PC-9 (cell line): ENCODE measurements at regions not wholly inside any gene's neighbourhood (a gene's known extent, or its start where the extent isn't known, plus 50 kb on each side); places are given as distances from the start of the nearest gene placed in this dataset.

Source experiments
- BruUV-seq: library from RNA; stranded (reverse); fragments of 400-500 nt; replicated peaks from 2 replicates; lab custom pipeline; 2021; lab: Mats Ljungman, UMichigan
- CTCF ChIA-PET: fragments of 300-600 bp; sonication (Branson Sonifier 250); formaldehyde crosslinking; loops from one replicate; lab custom pipeline; 2022; ENCODE audit warnings: antibody characterized with exemption; lab: Charles Lee
- POLR2A ChIA-PET: fragments of 300-600 bp; sonication (Branson Sonifier 250); formaldehyde crosslinking; loops from one replicate; lab custom pipeline; 2022; ENCODE audit warnings: antibody characterized with exemption; ENCODE audit not compliant: unreplicated experiment; lab: Charles Lee
- DNase-seq, 2 experiments: peaks; one replicate each; pipeline versions ENCODE4 v3.0.0 to v3.0.0-alpha.2; 2015 to 2022; ENCODE audit warnings: mixed read lengths in 1 of 2
- H2AFZ ChIP-seq: fragments of 200-600 bp; sonication (generic); 2 replicates; pipeline ENCODE4 v1.8.1; 2017; ENCODE audit warnings: antibody characterized with exemption
- H3F3A ChIP-seq: fragments of 200-600 bp; sonication (generic); 2 replicates; pipeline ENCODE4 v1.8.1; 2017; ENCODE audit warnings: antibody characterized with exemption, mild to moderate bottlenecking, low read depth; ENCODE audit not compliant: insufficient read depth
- H3K27ac ChIP-seq: fragments of 200-600 bp; sonication (generic); 2 replicates; pipeline ENCODE4 v1.6.1; 2016; ENCODE audit warnings: mixed run types
- H3K27me3 ChIP-seq: fragments of 200-600 bp; sonication (generic); 2 replicates; pipeline ENCODE4 v1.6.1; 2016; ENCODE audit warnings: low read depth, mixed run types; ENCODE audit not compliant: insufficient read depth
- H3K36me3 ChIP-seq: fragments of 200-600 bp; sonication (generic); 2 replicates; pipeline ENCODE4 v1.6.1; 2016; ENCODE audit warnings: low read depth, mixed run types
- H3K4me1 ChIP-seq: fragments of 200-600 bp; sonication (generic); replicated peaks from 2 replicates; pipeline ENCODE4 v1.6.1; 2016; ENCODE audit warnings: mixed run types; ENCODE audit not compliant: insufficient read depth
- H3K4me2 ChIP-seq: fragments of 200-600 bp; sonication (generic); 2 replicates; pipeline ENCODE4 v1.6.1; 2017; ENCODE audit warnings: mixed run types
- H3K4me3 ChIP-seq: fragments of 200-600 bp; sonication (generic); 2 replicates; pipeline ENCODE4 v1.6.1; 2016; ENCODE audit warnings: mixed run types
- H3K79me2 ChIP-seq: fragments of 200-600 bp; sonication (generic); 2 replicates; pipeline ENCODE4 v1.6.1; 2017; ENCODE audit warnings: low read depth, mixed run types
- H3K9me2 ChIP-seq: fragments of 200-600 bp; sonication (generic); 2 replicates; pipeline ENCODE4 v1.8.1; 2017; ENCODE audit warnings: mild to moderate bottlenecking; ENCODE audit not compliant: insufficient read depth
- H3K9me3 ChIP-seq: fragments of 200-600 bp; sonication (generic); 2 replicates; pipeline ENCODE4 v1.8.1; 2016; ENCODE audit warnings: low read depth; ENCODE audit not compliant: insufficient read depth
- H4K20me1 ChIP-seq: fragments of 200-600 bp; sonication (generic); 2 replicates; pipeline ENCODE4 v1.8.1; 2017; ENCODE audit not compliant: insufficient read depth
- EZH2 ChIP-seq: fragments of 200-600 bp; sonication (generic); IDR thresholded peaks from 2 replicates; pipeline ENCODE4 v1.8.0; 2017; ENCODE audit warnings: antibody characterized with exemption, low read depth
- intact Hi-C: fragments of 100-400 bp; cut with micrococcal nuclease; formaldehyde crosslinking; loops from one replicate; pipeline ENCODE4 v1.10.0; 2022; ENCODE audit not compliant: unreplicated experiment
- TF ChIP-seq, protein P1 (sequence below): fragments of 200-600 bp; sonication (generic); conservative IDR thresholded peaks from 2 replicates; pipeline ENCODE4 v1.6.1; 2017; ENCODE audit warnings: mixed run types, antibody characterized with exemption, mild to moderate bottlenecking, moderate library complexity

DNA sequence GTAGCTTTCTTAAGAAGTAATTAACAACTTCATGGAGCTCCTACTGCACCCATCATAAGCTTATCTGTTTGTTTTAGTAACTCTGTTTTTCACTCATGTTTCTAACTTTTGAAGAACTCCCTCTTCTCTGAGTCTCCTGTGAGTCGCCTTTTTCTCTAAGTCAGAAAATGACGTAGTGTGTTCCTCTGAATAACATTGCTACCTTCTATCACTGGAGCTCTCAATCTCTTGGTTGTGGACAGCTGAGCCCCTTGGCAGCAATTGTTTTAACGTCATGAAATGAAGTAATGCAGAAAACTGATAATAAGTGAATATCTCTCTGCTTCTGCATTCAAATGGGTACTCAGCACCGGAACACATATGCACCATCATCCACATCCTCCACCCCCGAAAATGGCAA is 433.3 kb upstream of the SALL3 start:
- Histone ChIP-seq H3K27me3 (peaks cover 31% of the 10 kb centered on the region; the same call in 1 of the 2 replicates), H3K4me3 (no peak overlapping the region), H3K9me2 (no peaks in the 10 kb centered on the region), H3F3A (peaks cover 3% of the 10 kb centered on the region; the same call in 1 of the 2 replicates), H3K4me1 (no peaks in the 10 kb centered on the region), H3K27ac (no peak overlapping the region), H3K9me3 (no peaks in the 10 kb centered on the region), H2AFZ (no peak overlapping the region), H3K4me2 (no peak overlapping the region), H3K36me3 (no peaks in the 10 kb centered on the region), H3K79me2 (no peaks in the 10 kb centered on the region), H4K20me1 (no peaks in the 10 kb centered on the region)
- intact Hi-C loops = no loop called here
- no peak for DNase-seq
- TF ChIP-seq, protein P1, sequence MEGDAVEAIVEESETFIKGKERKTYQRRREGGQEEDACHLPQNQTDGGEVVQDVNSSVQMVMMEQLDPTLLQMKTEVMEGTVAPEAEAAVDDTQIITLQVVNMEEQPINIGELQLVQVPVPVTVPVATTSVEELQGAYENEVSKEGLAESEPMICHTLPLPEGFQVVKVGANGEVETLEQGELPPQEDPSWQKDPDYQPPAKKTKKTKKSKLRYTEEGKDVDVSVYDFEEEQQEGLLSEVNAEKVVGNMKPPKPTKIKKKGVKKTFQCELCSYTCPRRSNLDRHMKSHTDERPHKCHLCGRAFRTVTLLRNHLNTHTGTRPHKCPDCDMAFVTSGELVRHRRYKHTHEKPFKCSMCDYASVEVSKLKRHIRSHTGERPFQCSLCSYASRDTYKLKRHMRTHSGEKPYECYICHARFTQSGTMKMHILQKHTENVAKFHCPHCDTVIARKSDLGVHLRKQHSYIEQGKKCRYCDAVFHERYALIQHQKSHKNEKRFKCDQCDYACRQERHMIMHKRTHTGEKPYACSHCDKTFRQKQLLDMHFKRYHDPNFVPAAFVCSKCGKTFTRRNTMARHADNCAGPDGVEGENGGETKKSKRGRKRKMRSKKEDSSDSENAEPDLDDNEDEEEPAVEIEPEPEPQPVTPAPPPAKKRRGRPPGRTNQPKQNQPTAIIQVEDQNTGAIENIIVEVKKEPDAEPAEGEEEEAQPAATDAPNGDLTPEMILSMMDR = no peak
- no peak for TF ChIP-seq EZH2
- POLR2A ChIA-PET = no interaction called here
- BruUV-seq = no TSS peak
- CTCF ChIA-PET = no interaction called here

DNA sequence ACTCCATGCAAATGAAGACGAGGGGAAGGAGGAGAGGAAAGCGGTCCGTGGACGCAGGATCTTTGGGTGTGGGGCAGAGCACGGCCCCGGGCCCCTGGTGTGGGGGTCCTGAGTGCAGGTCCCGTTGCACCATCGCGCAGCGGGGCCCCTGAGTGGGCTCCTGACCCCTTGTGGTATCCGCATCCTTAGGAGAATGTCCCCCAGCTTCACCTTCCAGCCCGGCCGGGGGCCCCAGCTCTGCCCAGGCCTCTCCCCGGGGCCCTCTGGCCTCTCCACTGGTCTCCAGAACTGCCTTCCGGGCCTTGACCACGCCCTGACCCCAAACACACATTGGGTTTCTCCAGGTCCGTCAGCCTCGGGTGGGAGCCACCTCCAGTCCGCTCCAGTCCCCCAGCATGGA is 431.8 kb upstream of the SALL3 start:
- CTCF ChIA-PET = no interaction called here
- no peak overlapping the region for H3K27ac ChIP-seq
- intact Hi-C loops = no loop called here
- no peak overlapping the region for H3K4me3 ChIP-seq
- no peaks in the 10 kb centered on the region for H3K36me3 ChIP-seq
- no TSS peak for BruUV-seq
- H3K79me2 ChIP-seq = no peaks in the 10 kb centered on the region
- H3K4me1 ChIP-seq = no peaks in the 10 kb centered on the region
- no peaks in the 10 kb centered on the region for H4K20me1 ChIP-seq
- H3K9me3 ChIP-seq = no peaks in the 10 kb centered on the region
- no peaks in the 10 kb centered on the region for H3K9me2 ChIP-seq
- H3F3A ChIP-seq = peaks cover 3% of the 10 kb centered on the region; the same call in 1 of the 2 replicates
- no peak overlapping the region for H3K4me2 ChIP-seq
- no peak for TF ChIP-seq EZH2
- TF ChIP-seq, protein P1 = no peak
- POLR2A ChIA-PET = no interaction called here
- H3K27me3 ChIP-seq = peaks cover 16% of the 10 kb centered on the region; the same call in 1 of the 2 replicates
- H2AFZ ChIP-seq = no peak overlapping the region
- DNase-seq = no peak

DNA sequence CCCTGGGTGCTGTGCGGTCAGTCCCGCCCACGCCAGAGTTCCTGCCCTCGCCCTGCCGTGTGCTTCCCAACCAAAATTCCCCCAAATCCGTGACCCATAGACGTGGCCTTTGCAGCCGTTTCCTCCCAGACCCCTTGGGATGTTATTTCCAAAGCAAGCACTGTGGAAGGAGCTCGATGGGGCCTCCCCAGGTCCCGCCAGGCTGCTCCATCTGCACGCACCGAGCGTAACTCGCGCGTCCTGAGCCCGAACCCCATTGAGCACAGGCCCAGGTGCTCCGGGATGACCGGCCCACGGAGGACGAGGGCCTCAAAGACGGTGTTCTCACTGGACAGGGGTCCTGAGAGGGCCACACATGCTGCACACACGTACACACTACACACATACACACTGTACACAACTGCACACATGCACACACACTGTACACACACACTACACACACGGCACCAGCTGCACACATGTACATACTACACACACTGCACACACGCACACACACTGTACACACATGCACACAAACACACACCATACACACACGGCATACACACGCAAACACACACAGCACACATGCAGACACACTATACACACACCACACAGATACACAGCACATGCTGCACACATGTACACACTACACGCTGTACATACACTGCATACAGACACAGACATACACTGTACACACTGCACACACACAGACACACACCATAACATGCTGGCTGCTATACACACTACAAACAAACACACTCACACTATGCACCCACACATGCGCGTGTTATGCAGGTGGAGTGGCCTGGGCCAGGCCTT is 431.2 kb upstream of the SALL3 start:
- H3K4me3 ChIP-seq = no peak overlapping the region
- TF ChIP-seq EZH2 = no peak
- no peaks in the 10 kb centered on the region for H3K36me3 ChIP-seq
- H3K4me2 ChIP-seq = no peak overlapping the region
- BruUV-seq = no TSS peak
- ChIA-PET CTCF (no interaction called here), POLR2A (no interaction called here)
- H3K27me3 ChIP-seq = peaks cover 10% of the 10 kb centered on the region; the same call in 1 of the 2 replicates
- H2AFZ ChIP-seq = no peak overlapping the region
- H3F3A ChIP-seq = peaks cover 3% of the 10 kb centered on the region; the same call in 1 of the 2 replicates
- no peaks in the 10 kb centered on the region for H4K20me1 ChIP-seq
- intact Hi-C loops = no loop called here
- no peak for DNase-seq
- no peaks in the 10 kb centered on the region for H3K9me3 ChIP-seq
- no peaks in the 10 kb centered on the region for H3K4me1 ChIP-seq
- H3K27ac ChIP-seq = no peak overlapping the region
- no peaks in the 10 kb centered on the region for H3K9me2 ChIP-seq
- no peaks in the 10 kb centered on the region for H3K79me2 ChIP-seq
